ENCODE measurements at regions not wholly inside any gene's neighbourhood (a gene's known extent, or its start where the extent isn't known, plus 50 kb on each side); places are given as distances from the start of the nearest gene placed in this dataset.

- TF ChIP-seq CTCF (IDR thresholded peaks at IDR 0.05) (no peak), POLR2A (IDR thresholded peaks at IDR 0.05) (no peak)
These were observed 272.9 kb downstream of the RWDD3 start for GRCh38 chr1:95506736-95507414.

Data from thyroid gland (tissue), 4 donors.